Adrenal gland (tissue), 5 donors: ENCODE measurements at regions not wholly inside any gene's neighbourhood (a gene's known extent, or its start where the extent isn't known, plus 50 kb on each side); places are given as distances from the start of the nearest gene placed in this dataset.

Experiments used
- POLR2A ChIP-seq, 2 donors: fragments of 450-650 bp; IDR thresholded peaks; one replicate each; pipeline ENCODE4 v1.6.1; 2017; ENCODE audit warnings: antibody characterized with exemption in 2 of 2, mild to moderate bottlenecking in 2 of 2, moderate library complexity in 1 of 2
- TF ChIP-seq, protein P1 (sequence below), 6 experiments: fragments of 450-650 bp in 4 of 6; fragments of 200-600 bp in 2 of 6; sonication (generic) in 1 of 6; IDR thresholded peaks; 1 replicate in 5 of 6; 2 replicates in 1 of 6; pipeline versions ENCODE4 v1.5.1 to v1.8.0; 2016 to 2021; ENCODE audit warnings: antibody characterized with exemption in 6 of 6, mild to moderate bottlenecking in 2 of 6, moderate library complexity in 1 of 6
- donor health status: DM: no; HTN: no; CAD: no.

DNA sequence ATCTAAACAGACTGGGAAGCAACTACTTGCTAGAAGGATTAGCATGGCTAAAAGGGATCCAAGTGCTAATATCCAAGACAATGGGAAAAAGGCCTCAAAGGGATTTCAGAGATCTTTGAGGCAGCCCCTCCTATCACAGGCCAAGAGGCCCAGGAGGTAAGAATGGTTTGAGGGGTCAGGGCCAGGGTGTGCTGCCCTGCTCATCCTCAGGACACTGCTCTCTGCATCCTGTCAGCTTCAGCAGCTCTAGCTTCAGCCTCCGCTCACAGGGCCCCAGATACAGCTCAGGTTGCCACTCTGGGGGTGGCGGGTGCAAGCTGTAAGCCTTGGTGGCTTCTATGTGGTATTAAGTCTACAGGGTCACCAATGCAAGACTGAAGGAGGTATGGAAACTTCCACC lies 278.7 kb downstream of the PARP8 start:
- TF ChIP-seq, protein P1, sequence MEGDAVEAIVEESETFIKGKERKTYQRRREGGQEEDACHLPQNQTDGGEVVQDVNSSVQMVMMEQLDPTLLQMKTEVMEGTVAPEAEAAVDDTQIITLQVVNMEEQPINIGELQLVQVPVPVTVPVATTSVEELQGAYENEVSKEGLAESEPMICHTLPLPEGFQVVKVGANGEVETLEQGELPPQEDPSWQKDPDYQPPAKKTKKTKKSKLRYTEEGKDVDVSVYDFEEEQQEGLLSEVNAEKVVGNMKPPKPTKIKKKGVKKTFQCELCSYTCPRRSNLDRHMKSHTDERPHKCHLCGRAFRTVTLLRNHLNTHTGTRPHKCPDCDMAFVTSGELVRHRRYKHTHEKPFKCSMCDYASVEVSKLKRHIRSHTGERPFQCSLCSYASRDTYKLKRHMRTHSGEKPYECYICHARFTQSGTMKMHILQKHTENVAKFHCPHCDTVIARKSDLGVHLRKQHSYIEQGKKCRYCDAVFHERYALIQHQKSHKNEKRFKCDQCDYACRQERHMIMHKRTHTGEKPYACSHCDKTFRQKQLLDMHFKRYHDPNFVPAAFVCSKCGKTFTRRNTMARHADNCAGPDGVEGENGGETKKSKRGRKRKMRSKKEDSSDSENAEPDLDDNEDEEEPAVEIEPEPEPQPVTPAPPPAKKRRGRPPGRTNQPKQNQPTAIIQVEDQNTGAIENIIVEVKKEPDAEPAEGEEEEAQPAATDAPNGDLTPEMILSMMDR (IDR thresholded peaks at IDR 0.05) = no peak
- no peak for TF ChIP-seq POLR2A (IDR thresholded peaks at IDR 0.05)
